ENCODE measurements at regions not wholly inside any gene's neighbourhood (a gene's known extent, or its start where the extent isn't known, plus 50 kb on each side); places are given as distances from the start of the nearest gene placed in this dataset.

DNA sequence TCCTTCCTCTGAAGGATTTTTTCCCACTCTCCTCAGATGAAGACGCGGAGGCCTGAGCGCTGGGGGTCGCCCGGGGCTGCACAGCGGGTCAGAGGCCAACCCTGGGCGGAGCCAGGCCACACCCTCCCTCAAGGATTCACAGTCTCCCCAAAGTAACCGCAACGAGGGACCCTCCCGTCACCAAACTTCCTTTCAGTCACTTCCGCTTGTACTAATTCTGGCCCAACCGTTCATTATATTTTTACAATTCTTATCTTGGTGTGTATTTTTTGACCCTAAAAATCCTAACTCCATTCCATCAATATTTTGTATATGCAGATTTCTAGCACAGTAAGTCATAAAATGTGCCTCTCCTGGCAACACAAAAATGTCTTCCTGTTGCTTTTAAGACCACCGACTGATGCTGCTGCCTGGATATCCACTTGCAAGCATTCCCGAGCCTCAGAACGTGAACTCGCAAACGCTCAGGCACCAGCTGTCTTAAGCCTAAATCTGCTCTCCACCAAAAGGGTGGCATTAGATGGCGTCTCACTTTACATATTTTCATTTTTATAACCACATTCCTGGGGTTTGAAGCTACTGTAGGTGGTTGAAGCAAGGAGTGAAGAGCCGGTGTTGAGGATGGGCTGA is 128.0 kb downstream of the DLL1 start:
- POLR2A ChIA-PET (ENCODE audit: partially characterized antibody): no interaction called here
- Histone ChIP-seq H3K9ac (replicated peaks in 1 of 4; ENCODE audit: extremely low read depth in 1 of 4, low read depth in 3 of 4, low read length in 3 of 4) (no peak overlapping the region), H3K23me2 (ENCODE audit: low read depth, low read length) (no peaks in the 10 kb centered on the region), H3K79me2 (ENCODE audit: control insufficient read depth in 1 of 2, insufficient read depth in 2 of 2, low read length in 2 of 2) (no peaks in the 10 kb centered on the region), H2BK5ac (ENCODE audit: low read depth, low read length) (no peak overlapping the region), H3K14ac (ENCODE audit: insufficient read length) (no peak overlapping the region), H2BK20ac (ENCODE audit: low read length) (no peak overlapping the region), H3K4me1 (replicated peaks in 1 of 4; ENCODE audit: control insufficient read depth in 3 of 4, insufficient read depth in 4 of 4, low read length in 3 of 4) (no peaks in the 10 kb centered on the region), H3K79me1 (ENCODE audit: low read depth, low read length) (no peaks in the 10 kb centered on the region), H3K36me3 (ENCODE audit: control insufficient read depth in 2 of 4, insufficient read depth in 4 of 4, low read length in 3 of 4) (no peaks in the 10 kb centered on the region), H4K5ac (ENCODE audit: insufficient read length, low read depth, low read length) (no peak overlapping the region), H4K91ac (replicated peaks; ENCODE audit: insufficient read length, low read length) (no peak overlapping the region), H3K23ac (ENCODE audit: insufficient read length) (no peak overlapping the region), H2AFZ (ENCODE audit: low read length) (no peak overlapping the region), H3K9me3 (ENCODE audit: insufficient read depth in 2 of 2, low read depth in 1 of 2, low read length in 1 of 2) (peaks cover 0 to 11% of the 10 kb centered on the region in 2 experiments; a peak in 2 of 4 replicates), H2AK5ac (ENCODE audit: low read depth, low read length) (no peak overlapping the region), H4K8ac (ENCODE audit: extremely low read depth, insufficient read depth, low read length) (no peak overlapping the region; the same call in 1 of the 2 replicates), H4K20me1 (replicated peaks in 1 of 2; ENCODE audit: control insufficient read depth in 1 of 2, insufficient read depth in 2 of 2, low read length in 2 of 2) (peaks cover 0 to 2% of the 10 kb centered on the region in 2 experiments), H3K27me3 (replicated peaks in 1 of 4; ENCODE audit: control insufficient read depth in 3 of 4, extremely low read depth in 1 of 4, insufficient read depth in 3 of 4, low read length in 3 of 4) (no peaks in the 10 kb centered on the region; a peak in 1 of 7 replicates), H3K4me2 (ENCODE audit: insufficient read depth in 1 of 2, low read depth in 2 of 2, low read length in 2 of 2) (no peak overlapping the region), H2BK120ac (replicated peaks; ENCODE audit: low read depth, low read length) (no peak overlapping the region), H2BK12ac (ENCODE audit: low read depth, low read length) (no peak overlapping the region), H3K56ac (replicated peaks; ENCODE audit: insufficient read length, low read depth, low read length) (no peak overlapping the region), H3K4me3 (ENCODE audit: extremely low read depth in 1 of 4, insufficient read depth in 2 of 4, low read depth in 3 of 4, low read length in 4 of 4) (no peak overlapping the region), H3K4ac (replicated peaks; ENCODE audit: insufficient read length, low read depth, low read length) (no peak overlapping the region), H3K27ac (ENCODE audit: low read depth, low read length) (no peak overlapping the region), H2BK15ac (ENCODE audit: low read length) (no peak overlapping the region), H3K18ac (ENCODE audit: extremely low read depth, low read length) (no peak overlapping the region)
- CTCF ChIA-PET (ENCODE audit: partially characterized antibody): interaction anchor here (1.3 kb wide), 1 partner anchor 107 kb away, joined by 3 read pairs; no protein-coding TSS in a partner anchor
- 90% methylated on average over 19 of the region's 19 CpGs; no CpG with 5 or more reads in 1 of the 2 experiments for WGBS, 2 experiments (ENCODE audit: extremely low coverage in 1 of 2, insufficient coverage in 1 of 2, insufficient read length in 1 of 2, insufficient replicate concordance in 2 of 2, low coverage in 1 of 2, low lambda C conversion rate in 2 of 2, missing lambda C conversion rate in 1 of 2)
- FAIRE-seq (no peak), DNase-seq (ENCODE audit: low read depth in 1 of 2, low spot score in 2 of 2) (no peak)
- TF ChIP-seq SAP30 (IDR thresholded peaks at IDR 0.05; ENCODE audit: insufficient read depth, insufficient replicate concordance, low read length): no peak
- no peak for TF ChIP-seq ZNF274 (IDR thresholded peaks at IDR 0.05; ENCODE audit: borderline replicate concordance, extremely low read depth, low read length)
- TF ChIP-seq, protein P1, sequence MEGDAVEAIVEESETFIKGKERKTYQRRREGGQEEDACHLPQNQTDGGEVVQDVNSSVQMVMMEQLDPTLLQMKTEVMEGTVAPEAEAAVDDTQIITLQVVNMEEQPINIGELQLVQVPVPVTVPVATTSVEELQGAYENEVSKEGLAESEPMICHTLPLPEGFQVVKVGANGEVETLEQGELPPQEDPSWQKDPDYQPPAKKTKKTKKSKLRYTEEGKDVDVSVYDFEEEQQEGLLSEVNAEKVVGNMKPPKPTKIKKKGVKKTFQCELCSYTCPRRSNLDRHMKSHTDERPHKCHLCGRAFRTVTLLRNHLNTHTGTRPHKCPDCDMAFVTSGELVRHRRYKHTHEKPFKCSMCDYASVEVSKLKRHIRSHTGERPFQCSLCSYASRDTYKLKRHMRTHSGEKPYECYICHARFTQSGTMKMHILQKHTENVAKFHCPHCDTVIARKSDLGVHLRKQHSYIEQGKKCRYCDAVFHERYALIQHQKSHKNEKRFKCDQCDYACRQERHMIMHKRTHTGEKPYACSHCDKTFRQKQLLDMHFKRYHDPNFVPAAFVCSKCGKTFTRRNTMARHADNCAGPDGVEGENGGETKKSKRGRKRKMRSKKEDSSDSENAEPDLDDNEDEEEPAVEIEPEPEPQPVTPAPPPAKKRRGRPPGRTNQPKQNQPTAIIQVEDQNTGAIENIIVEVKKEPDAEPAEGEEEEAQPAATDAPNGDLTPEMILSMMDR (IDR thresholded peaks at IDR 0.05; ENCODE audit: control extremely low read depth in 1 of 3, insufficient read depth in 1 of 3, low read depth in 1 of 3, low read length in 3 of 3): no peak
- no peak for TF ChIP-seq CHD2 (IDR thresholded peaks at IDR 0.05; ENCODE audit: low read length)
- TF ChIP-seq RXRA (IDR thresholded peaks at IDR 0.05; ENCODE audit: insufficient read depth, low read depth, low read length): no peak
- TF ChIP-seq EGR1 (IDR thresholded peaks at IDR 0.05; ENCODE audit: borderline replicate concordance, low read depth, low read length): no peak
- TF ChIP-seq CTBP2 (IDR thresholded peaks at IDR 0.05; ENCODE audit: borderline replicate concordance, insufficient read depth, insufficient read length, low read length): no peak
- no peak for TF ChIP-seq YY1 (IDR thresholded peaks at IDR 0.05; ENCODE audit: low read depth, low read length)
- no peak for TF ChIP-seq KDM5A (IDR thresholded peaks at IDR 0.05; ENCODE audit: low read length)
- no peak for TF ChIP-seq ASH2L (IDR thresholded peaks at IDR 0.05; ENCODE audit: low read length)

Data from H1 (cell line).